KG1 (cell line): ENCODE measurements at regions not wholly inside any gene's neighbourhood (a gene's known extent, or its start where the extent isn't known, plus 50 kb on each side); places are given as distances from the start of the nearest gene placed in this dataset.

Source experiments
- DNase-seq: peaks from one replicate; lab custom pipeline; 2025; lab: John Stamatoyannopoulos, UW

GRCh38 chr13:107573184-107573583, 642.2 kb downstream of the LIG4 start:
- DNase-seq: no peak

GRCh38 chr13:107572156-107572555, 643.2 kb downstream of the LIG4 start:
- DNase-seq: no peak

- DNase-seq: no peak
These were observed 647.2 kb downstream of the LIG4 start for GRCh38 chr13:107568181-107568580.

GRCh38 chr13:107563099-107563925, 652.0 kb downstream of the LIG4 start:
- no peak for DNase-seq

GRCh38 chr13:107562203-107562602, 653.1 kb downstream of the LIG4 start:
- no peak for DNase-seq

- DNase-seq: no peak
These were observed 660.9 kb downstream of the LIG4 start for GRCh38 chr13:107554460-107554859.

- no peak for DNase-seq
These were observed 661.5 kb downstream of the LIG4 start for GRCh38 chr13:107553838-107554237.

GRCh38 chr13:107551521-107551920, 663.8 kb downstream of the LIG4 start:
- no peak for DNase-seq

- no peak for DNase-seq
These were observed 667.0 kb downstream of the LIG4 start for GRCh38 chr13:107548338-107548737.

- DNase-seq: no peak
These were observed 669.3 kb downstream of the LIG4 start for GRCh38 chr13:107545946-107546502.

GRCh38 chr13:107534548-107534947, 680.8 kb downstream of the LIG4 start:
- no peak for DNase-seq

GRCh38 chr13:107531816-107532215, 683.5 kb downstream of the LIG4 start:
- no peak for DNase-seq

- no peak for DNase-seq
These were observed 684.2 kb downstream of the LIG4 start for GRCh38 chr13:107531180-107531579.

- DNase-seq: no peak
These were observed 686.3 kb downstream of the LIG4 start for GRCh38 chr13:107529035-107529434.

GRCh38 chr13:107518780-107519179, 696.6 kb downstream of the LIG4 start:
- no peak for DNase-seq

GRCh38 chr13:107518292-107518691, 697.0 kb downstream of the LIG4 start:
- no peak for DNase-seq

- DNase-seq: no peak
These were observed 698.8 kb downstream of the LIG4 start for GRCh38 chr13:107516517-107516916.

- DNase-seq: no peak
These were observed 702.8 kb downstream of the LIG4 start for GRCh38 chr13:107512551-107512950.

GRCh38 chr13:107497661-107498060, 717.7 kb downstream of the LIG4 start:
- no peak for DNase-seq

- DNase-seq: no peak
These were observed 722.1 kb downstream of the LIG4 start for GRCh38 chr13:107493266-107493665.

- DNase-seq: no peak
These were observed 732.6 kb downstream of the LIG4 start for GRCh38 chr13:107482688-107483087.

GRCh38 chr13:107480130-107480529, 735.2 kb downstream of the LIG4 start:
- DNase-seq: no peak

GRCh38 chr13:107477772-107478379, 737.5 kb downstream of the LIG4 start:
- DNase-seq: no peak
